Activated effector memory CD4-positive, alpha-beta T cell treated with anti-CD3 and anti-CD28 coated beads, Interleukin-2, amount 50 U/mL, for 16 hours (primary cell): ENCODE measurements at regions not wholly inside any gene's neighbourhood (a gene's known extent, or its start where the extent isn't known, plus 50 kb on each side); places are given as distances from the start of the nearest gene placed in this dataset.
"Not testable (repeated sequence)": the region's sequence is repeated elsewhere in the genome, so short reads cannot be mapped to it uniquely, and the experiment has no call there.

Experiments used
- DNase-seq: peaks from one replicate; pipeline ENCODE4 v3.0.0-alpha.2; 2020

DNA sequence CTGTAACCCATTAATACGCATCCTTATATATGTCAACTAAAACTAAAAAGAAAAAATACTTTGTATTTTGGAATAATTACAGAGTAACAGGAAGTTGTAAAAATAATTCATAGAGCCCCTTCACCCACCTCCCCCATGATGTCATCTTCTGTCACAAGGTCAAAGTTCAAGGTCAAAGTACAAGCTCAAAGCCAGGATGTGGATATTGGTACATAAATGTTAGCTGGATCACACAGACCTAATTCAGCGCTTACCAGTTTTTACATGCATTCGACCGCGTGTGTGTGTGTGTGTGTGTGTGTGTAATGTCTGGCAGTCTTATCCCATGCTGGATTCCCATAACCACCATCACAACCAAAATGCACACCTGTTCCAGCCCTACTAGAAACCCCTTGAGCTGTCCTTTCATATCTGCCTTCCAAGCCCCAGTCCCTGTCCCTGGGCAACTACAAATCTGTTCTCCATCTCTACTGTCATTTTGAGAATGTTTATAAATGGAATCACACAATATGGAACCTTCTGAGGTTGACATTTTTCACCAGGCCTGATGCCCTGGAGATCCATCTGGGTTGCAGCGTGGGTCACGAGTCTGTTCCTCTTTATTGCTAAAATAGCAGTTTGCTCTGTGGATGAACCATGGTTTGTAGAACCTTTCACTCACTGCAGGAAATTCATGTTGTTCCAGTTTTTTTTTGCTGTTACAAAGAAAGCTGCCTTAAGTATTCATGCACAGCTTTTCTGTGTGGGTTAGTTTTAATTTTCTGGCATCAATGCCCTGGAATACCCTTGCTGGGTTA lies 153.6 kb upstream of the PITRM1 start:
- no peak for DNase-seq

DNA sequence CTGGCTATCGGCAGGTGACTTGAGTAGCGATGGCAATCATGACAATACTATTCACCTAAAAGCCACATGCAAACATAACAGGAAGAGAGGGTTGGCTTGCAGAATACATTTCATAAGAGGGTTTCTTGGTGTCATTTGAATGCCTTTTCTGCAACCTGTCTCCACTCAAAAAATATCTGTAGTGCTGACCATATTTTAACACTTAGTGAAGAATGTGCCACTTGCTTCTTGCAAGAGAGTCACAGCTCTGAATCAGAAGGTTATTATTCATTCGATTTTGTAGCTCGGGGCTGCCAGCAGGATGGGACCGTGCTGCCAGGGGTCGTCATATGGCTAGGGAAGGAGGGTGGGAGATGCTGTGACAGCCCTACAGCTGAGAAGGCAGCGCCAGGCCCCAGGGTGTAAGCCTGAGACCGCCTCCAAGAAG lies 152.0 kb upstream of the PITRM1 start:
- no peak for DNase-seq

DNA sequence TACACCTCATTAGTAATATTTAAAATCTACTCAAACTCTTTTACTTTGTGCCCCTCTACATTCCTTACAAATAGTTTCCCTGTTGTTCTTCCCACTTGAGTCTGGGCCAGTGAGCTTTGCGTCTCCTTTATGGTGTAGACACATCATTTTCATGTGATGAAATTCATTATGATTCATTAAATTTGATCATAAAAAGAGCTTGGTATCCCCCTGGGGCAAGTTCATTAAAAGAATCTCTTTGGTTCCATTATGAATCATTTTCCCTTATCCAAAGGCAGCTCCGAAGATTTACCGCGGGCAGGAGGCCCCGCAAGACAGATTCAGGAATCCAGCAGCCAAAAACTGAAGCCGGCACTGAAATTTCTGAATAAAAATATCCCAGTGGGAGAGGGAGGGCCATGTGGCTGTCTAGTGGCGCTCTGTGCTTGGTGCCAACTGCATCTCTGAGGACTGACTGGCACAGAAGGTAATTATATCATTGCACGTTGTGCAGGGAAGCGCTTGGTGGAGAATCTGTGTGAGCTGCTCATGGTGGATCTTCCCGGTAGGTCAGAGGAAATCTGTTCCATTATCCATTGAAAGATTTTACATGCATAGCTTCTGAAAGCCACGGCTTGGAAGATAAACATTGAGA lies 151.4 kb upstream of the PITRM1 start:
- DNase-seq = no peak

GRCh38 chr10:3321123-3321522 lies 148.5 kb upstream of the PITRM1 start:
- no peak for DNase-seq

DNA sequence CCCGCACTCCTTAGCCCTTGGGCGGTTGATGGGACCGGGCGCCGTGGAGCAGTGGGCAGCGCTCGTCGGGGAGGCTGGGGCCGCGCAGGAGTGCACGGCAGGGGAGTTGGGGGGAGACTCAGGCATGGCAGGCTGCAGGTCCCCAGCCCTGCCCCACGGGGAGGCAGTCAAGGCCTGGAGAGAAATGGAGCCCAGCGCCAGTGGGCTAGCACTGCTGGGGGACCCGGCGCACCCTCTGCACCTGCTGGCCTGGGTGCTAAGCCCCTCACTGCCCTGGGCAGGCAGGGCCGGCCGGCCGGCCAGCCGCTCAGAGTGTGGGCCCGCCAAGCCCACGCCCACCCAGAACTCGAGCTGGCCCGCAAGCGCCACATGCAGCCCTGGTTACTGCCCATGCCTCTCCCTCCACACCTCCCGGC lies 147.2 kb upstream of the PITRM1 start:
- DNase-seq = no peak

DNA sequence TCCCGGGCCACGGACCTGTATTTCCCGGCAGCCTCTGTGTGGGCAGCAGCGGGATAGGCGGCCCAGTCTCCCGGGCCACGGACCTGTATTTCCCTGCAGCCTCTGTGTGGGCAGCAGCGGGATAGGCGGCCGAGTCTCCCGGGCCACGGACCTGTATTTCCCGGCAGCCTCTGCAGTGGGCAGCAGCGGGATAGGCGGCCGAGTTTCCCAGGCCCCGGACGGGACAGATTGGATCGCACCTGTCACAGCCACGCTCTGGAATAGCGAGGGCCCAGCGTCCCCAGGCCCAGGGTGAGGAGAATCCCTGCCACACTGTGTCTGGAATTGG lies 145.9 kb upstream of the PITRM1 start:
- not testable (repeated sequence) for DNase-seq

DNA sequence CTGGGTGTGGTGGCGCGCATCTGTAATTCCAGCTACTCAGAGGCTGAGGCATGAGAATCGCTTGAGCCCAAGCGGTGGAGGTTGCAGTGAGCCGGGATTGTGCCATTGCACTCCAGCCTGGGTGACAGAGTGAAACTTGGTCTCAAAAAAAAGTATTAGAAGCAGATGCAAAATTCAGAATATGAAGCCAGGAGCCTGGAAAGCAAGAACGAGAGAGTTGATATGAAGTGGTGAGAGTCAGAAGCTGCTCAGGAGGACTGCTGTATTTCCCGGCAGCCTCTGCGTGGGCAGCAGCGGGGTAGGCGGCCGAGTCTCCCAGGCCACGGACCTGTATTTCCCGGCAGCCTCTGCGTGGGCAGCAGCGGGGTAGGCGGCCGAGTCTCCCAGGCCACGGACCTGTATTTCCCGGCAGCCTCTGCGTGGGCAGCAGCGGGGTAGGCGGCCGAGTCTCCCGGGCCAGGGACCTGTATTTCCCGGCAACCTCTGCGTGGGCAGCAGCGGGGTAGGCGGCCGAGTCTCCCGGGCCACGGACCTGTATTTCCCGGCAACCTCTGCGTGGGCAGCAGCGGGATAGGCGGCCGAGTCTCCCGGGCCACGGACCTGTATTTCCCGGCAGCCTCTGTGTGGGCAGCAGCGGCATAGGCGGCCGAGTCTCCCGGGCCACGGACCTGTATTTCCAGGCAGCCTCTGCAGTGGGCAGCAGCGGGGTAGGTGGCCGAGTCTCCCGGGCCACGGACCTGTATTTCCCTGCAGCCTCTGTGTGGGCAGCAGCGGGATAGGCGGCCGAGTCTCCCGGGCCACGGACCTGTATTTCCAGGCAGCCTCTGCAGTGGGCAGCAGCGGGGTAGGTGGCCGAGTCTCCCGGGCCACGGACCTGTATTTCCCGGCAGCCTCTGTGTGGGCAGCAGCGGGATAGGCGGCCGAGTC lies 145.2 kb upstream of the PITRM1 start:
- DNase-seq = not testable (repeated sequence)

GRCh38 chr10:3314445-3315085 lies 142.0 kb upstream of the PITRM1 start:
- DNase-seq = not testable (repeated sequence)

DNA sequence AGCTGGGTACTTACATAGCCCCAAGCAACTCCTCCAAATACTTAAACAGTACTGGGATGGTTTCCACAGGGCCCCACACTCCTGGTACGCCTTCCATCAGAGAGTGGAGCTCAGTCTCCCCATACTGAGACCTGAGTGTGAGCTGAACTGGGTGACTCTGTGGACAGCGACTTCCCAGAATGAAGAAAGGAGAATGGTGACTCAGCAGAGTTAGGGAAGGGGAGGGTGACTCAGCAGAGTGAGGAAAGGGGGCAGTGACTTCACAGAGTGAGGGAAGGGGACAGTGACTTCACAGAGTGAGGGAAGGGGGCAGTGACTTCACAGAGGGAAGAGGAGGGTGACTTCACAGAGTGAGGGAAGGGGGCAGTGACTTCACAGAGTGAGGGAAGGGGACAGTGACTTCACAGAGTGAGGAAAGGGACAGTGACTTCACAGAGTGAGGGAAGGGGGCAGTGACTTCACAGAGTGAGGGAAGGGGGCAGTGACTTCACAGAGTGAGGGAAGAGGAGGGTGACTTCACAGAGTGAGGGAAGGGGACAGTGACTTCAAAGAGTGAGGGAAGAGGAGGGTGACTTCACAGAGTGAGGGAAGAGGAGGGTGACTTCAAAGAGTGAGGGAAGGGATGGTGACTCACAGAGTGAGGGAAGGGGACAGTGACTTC lies 141.3 kb upstream of the PITRM1 start:
- not testable (repeated sequence) for DNase-seq

- no peak for DNase-seq
Measured at GRCh38 chr10:3312403-3312940, 139.9 kb upstream of the PITRM1 start.

- DNase-seq = no peak
Measured at GRCh38 chr10:3310016-3310784, 137.6 kb upstream of the PITRM1 start.

DNA sequence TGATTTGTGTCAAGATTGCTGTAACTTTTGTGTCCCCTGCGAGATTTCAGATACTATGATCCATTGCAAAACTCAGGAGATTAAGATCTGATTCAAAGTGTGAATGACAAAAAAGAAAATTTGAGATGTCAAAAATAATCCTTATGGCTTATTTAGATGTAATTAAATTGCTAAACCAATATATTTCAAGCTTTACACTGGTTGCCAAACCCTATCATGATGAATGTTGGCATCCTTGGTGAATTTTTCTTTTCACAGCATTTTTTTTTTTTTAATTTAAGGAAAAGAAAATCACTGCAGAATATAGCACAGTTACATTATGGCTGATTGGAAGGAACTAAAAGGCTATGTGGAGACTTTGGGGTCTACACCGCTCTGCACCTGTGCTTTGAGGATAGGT lies 133.5 kb upstream of the PITRM1 start:
- no peak for DNase-seq

DNA sequence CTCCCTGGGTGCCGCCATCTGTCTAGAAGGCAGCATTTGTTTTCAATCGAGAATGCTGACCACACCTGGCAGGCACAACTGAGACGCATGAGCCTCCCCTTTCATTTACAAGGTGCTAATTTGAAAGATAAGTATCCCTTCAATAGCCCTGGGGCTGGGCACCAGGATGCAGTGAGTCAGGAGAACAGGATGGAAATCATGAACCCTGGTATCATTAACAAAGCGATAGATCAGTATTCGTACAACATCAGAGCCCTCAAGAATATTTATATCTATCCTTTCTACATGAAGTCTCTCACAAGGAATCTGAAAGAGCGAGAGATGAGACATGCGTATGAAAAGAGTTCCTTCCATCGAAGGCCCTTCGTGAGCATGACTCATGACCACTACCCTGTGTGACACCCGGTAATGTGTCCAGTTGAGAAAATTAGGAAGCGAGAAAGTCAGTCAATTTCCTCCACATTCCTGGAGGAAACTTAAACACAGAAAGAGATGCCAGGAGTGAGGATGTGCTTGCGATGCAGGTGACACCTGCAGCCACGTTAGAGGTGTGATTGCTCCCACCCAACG lies 123.1 kb upstream of the PITRM1 start:
- DNase-seq = no peak

GRCh38 chr10:3294919-3295581 lies 122.5 kb upstream of the PITRM1 start:
- DNase-seq = no peak

- DNase-seq = no peak
Measured at GRCh38 chr10:3293581-3294431, 121.2 kb upstream of the PITRM1 start.

DNA sequence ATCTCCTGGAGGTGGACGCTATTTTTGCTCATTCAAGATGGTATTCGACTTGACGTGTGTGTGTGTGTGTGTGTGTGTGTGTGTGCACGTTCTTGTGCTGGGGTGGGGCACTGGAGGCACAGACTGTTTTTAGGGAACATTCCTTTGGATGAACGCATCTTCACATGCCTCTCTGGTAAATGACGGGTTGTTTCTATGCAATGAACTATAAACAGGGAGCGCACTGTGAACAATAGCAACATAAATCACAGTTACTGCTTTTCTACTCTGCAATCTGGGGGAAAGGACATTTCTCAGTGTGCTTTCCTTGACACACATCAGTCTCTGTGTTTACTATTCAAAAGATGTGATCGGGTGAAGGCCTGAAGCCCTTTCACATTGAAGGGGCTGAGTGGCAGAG lies 120.1 kb upstream of the PITRM1 start:
- DNase-seq = no peak

DNA sequence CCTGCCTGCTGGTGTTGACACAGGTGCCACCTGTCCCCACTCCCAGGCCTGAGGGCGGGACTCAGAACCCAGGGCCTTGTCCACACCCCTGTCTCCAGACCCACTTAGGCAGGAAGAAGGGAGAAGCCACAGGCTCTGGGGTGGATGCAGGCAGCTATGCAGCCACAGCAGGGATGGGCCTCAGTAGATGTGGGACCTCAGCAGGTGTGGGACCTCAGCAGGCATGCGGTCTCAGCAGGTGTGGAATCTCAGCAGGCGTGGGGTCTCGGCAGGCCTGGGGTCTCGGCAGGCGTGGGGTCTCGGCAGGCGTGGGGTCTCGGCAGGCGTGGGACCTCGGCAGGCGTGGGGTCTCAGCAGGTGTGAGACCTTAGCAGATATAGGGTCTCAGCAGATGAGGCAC lies 118.0 kb upstream of the PITRM1 start:
- DNase-seq = no peak

DNA sequence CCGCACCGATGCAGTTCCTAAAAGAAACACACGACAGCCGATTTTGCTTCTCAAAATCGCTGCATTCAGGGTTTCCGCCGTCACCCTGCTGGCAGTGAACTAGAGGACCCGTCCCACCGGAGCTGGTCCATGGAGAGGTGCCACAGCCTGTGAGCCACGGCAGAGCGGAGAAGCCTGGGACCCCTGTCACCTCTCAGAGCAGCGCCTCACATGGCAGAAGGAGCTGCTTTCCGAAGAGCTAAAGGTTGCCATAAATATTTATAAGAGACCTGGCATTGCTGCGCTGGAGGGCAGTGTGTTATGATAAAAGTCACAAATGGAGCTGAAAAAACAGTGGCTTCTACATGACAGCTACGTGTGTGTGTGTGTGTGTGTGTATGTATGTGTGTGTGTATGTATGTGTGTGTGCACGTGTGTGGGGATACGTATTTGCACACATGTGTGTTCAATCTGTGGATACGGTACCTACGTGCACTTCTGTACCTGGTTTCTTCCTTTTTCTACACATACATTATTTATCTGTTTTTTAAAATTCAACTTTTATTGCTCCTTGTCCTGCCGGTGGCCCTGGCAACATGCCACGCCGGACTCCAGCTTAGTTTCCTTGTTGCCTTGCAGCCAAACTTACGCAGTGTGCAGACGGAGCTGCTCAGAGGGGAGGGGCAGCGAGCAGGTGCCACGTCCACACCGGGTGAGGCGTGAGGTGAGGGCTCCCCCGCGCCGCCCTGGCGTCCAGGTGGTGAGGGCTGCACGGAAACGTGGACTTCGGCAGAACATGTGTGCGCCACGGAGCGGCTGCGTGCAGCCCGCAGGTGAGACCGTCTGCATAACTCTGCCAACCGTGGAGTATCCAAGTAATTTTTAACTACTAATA lies 115.2 kb upstream of the PITRM1 start:
- DNase-seq = no peak

DNA sequence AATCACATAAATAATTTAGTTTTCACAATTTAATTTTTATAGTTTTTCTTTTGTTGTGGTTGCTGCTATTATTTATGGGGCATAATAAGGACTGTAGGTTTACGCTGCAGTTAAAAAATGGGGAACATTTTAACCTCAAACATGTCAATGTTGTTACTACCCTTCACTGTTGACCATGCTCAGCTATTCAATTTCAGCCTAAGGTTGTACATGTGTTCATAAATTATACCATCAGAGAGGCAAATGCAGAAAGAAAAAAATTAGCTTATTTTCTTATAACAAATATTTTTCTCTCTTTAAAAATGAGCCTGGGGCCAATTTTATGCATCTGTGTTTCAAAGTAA lies 110.1 kb upstream of the PITRM1 start:
- DNase-seq = no peak
